ENCODE measurements at regions not wholly inside any gene's neighbourhood (a gene's known extent, or its start where the extent isn't known, plus 50 kb on each side); places are given as distances from the start of the nearest gene placed in this dataset.

GRCh38 chr5:143665866-143666265, 146.1 kb upstream of the HMHB1 start:
- no peak for TF ChIP-seq CTCF (IDR thresholded peaks at IDR 0.05; ENCODE audit: poor library complexity)
- no peak for TF ChIP-seq EZH2 (IDR thresholded peaks at IDR 0.05; ENCODE audit: borderline replicate concordance)
- no peak for TF ChIP-seq EZH2phosphoT487 (IDR thresholded peaks at IDR 0.05; ENCODE audit: low read depth, severe bottlenecking, unreplicated experiment)

All from hepatocyte (in vitro differentiated cells).